ENCODE measurements at regions not wholly inside any gene's neighbourhood (a gene's known extent, or its start where the extent isn't known, plus 50 kb on each side); places are given as distances from the start of the nearest gene placed in this dataset.

DNA sequence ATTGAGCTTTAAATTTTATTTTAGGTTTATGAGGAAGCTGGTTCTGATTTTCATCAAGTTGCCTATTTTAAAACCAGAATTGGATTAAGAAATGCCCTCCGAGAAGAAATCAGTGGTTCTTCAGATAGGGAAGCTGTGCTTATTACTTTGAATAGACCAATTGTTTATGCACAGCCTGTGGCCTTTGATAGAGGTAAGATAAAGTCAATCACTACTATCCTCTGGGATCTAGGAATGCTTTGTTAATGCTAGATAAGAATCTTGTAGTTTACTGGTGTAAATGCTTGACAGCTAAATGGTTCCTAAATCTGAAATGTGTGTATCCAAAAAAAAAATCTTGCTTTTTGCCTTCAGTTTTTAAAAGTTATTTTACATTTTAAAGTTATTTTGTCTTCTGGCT lies 73.0 kb upstream of the ADAD1 start:
- peak; percentile 12 for DNase-seq (ENCODE audit: low read depth)

DNA sequence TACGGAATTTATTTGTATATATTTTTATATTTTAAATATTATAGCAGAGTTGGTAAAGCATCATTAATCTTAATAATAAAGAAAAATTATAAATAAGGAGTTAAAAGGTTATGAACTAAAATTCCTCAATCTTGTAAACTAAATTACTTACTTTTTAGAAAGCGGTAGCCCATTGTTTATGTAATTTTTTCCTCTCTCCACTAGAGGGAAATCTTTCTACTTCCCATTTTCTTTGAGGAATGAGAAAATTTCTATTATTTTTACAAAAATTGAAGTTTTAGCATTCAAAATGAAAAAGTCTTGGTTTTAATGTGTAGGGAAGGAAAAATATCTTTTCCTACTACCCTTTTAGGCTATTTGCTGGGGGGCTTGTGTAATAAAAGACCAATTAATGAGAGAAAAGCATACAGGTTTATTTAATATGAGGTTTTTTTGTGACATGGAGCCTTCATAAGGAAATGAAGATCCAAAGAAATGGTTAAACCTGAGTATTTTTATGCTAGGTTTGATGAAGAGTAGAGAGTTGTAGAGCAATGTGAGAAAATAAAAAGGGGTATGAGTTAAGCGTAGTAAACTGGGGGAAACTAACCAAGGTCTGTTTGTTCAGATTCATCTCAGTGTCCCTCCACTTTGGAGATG lies 68.7 kb upstream of the ADAD1 start:
- peak; percentile 2 for DNase-seq (ENCODE audit: low read depth)

- peak; percentile 2 for DNase-seq (ENCODE audit: low read depth)
Observed at GRCh38 chr4:122313006-122313646, 65.7 kb upstream of the ADAD1 start.

DNA sequence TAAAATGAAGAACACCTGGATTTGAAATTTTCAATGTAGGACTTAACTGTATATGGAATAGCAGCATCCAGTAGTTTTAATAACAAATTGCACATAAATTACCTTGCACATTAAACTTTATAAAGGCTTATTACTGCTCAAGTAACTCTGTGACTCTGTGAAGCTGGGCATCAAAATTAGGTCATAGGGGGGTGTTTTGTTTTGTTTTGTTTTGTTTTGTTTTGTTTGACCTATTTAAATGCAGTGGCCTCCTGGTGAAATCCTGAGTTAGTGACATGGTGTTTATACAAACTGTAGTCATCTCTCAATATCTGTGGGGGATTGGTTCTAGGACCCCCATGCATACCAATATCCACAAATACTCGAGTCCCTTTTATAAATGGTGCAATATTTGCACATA lies 51.9 kb upstream of the ADAD1 start:
- DNase-seq (ENCODE audit: low read depth): no peak

DNA sequence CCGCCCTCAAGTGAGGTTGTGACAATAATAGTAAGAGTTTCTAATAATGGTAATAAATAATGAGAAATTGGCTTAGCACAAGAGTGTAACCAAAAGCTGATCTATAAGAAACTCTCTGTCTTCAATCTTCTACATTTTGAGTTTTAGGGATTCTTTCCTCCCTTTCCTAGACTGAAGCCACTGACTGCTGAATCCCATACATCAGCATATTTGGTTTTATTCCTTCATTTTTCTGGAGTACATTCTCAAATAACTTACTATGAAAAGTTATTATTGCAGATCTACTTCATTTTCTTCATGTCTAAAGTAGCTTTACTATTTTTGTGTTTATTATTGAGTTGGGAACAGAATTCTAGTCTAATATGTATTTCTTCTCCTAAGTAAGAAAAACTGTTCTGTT lies 49.9 kb upstream of the ADAD1 start:
- DNase-seq (ENCODE audit: low read depth): no peak

Measured in M059J (cell line).